SK-N-SH treated with all-trans-retinoic acid at 6 μM for 48 hours (cell line): ENCODE measurements at regions not wholly inside any gene's neighbourhood (a gene's known extent, or its start where the extent isn't known, plus 50 kb on each side); places are given as distances from the start of the nearest gene placed in this dataset.
"Not testable (repeated sequence)": the region's sequence is repeated elsewhere in the genome, so short reads cannot be mapped to it uniquely, and the experiment has no call there.

Source experiments
- ATAC-seq: fragments of 200-7000 bp; cut with Tn5 transposase; 3 replicates; pipeline ENCODE4 v1.9.1; 2020; ENCODE audit warnings: mild to moderate bottlenecking, moderate library complexity
- ARNTL ChIP-seq: fragments of 450-650 bp; formaldehyde crosslinking; IDR thresholded peaks from 2 replicates; pipeline ENCODE4 v1.5.0; 2020; ENCODE audit warnings: low read depth, mild to moderate bottlenecking, moderate library complexity, borderline replicate concordance
- BACH2 ChIP-seq: fragments of 250-450 bp; sonication (Bioruptor Pico); IDR thresholded peaks from 2 replicates; pipeline ENCODE4 v1.9.0; 2021; ENCODE audit warnings: mild to moderate bottlenecking, borderline replicate concordance
- CREB5 ChIP-seq: fragments of 250-450 bp; sonication (Bioruptor Pico); IDR thresholded peaks from 2 replicates; pipeline ENCODE4 v1.5.1; 2020; ENCODE audit warnings: low read depth, mild to moderate bottlenecking, moderate library complexity
- CSRNP3 ChIP-seq: fragments of 250-450 bp; sonication (Bioruptor Pico); IDR thresholded peaks from 2 replicates; pipeline ENCODE4 v1.5.1; 2021; ENCODE audit warnings: mild to moderate bottlenecking, moderate library complexity
- ESRRG ChIP-seq: fragments of 250-450 bp; sonication (Bioruptor Pico); IDR thresholded peaks from 2 replicates; pipeline ENCODE4 v1.6.1; 2021; ENCODE audit warnings: mild to moderate bottlenecking
- GLIS3 ChIP-seq: fragments of 250-450 bp; sonication (Bioruptor Pico); IDR thresholded peaks from 2 replicates; pipeline ENCODE4 v1.5.0; 2020; ENCODE audit warnings: mild to moderate bottlenecking, moderate library complexity
- OSR1 ChIP-seq: fragments of 250-450 bp; sonication (Bioruptor Pico); IDR thresholded peaks from 2 replicates; pipeline ENCODE4 v1.8.0; 2022; ENCODE audit warnings: moderate library complexity, mild to moderate bottlenecking, inconsistent platforms
- PATZ1 ChIP-seq: fragments of 250-450 bp; sonication (Bioruptor Pico); IDR thresholded peaks from 2 replicates; pipeline ENCODE4 v1.8.0; 2020; ENCODE audit warnings: mild to moderate bottlenecking, moderate library complexity, borderline replicate concordance
- POU6F1 ChIP-seq: fragments of 250-450 bp; sonication (Bioruptor Pico); IDR thresholded peaks from 2 replicates; pipeline ENCODE4 v1.8.0; 2021; ENCODE audit warnings: low read depth, mild to moderate bottlenecking, moderate library complexity, borderline replicate concordance
- PPARA ChIP-seq: fragments of 250-450 bp; sonication (Bioruptor Pico); IDR thresholded peaks from 2 replicates; pipeline ENCODE4 v1.5.0; 2020; ENCODE audit warnings: mild to moderate bottlenecking, borderline replicate concordance
- RARB ChIP-seq: fragments of 250-450 bp; sonication (Bioruptor Pico); IDR thresholded peaks from 2 replicates; pipeline ENCODE4 v1.8.0; 2021; ENCODE audit warnings: mild to moderate bottlenecking, moderate library complexity
- SNAI2 ChIP-seq: fragments of 250-450 bp; sonication (Bioruptor Pico); IDR thresholded peaks from 2 replicates; pipeline ENCODE4 v1.5.0; 2020; ENCODE audit warnings: mild to moderate bottlenecking, moderate library complexity
- TCF4 ChIP-seq: fragments of 250-450 bp; sonication (Bioruptor Pico); IDR thresholded peaks from 2 replicates; pipeline ENCODE4 v1.8.0; 2021; ENCODE audit warnings: mild to moderate bottlenecking, moderate library complexity, borderline replicate concordance
- ZC3H10 ChIP-seq: fragments of 250-450 bp; sonication (Bioruptor Pico); IDR thresholded peaks from 2 replicates; pipeline ENCODE4 v1.5.1; 2021; ENCODE audit warnings: mild to moderate bottlenecking, moderate library complexity
- ZFP3 ChIP-seq: fragments of 250-450 bp; sonication (Bioruptor Pico); IDR thresholded peaks from 2 replicates; pipeline ENCODE4 v1.5.0; 2020; ENCODE audit warnings: mild to moderate bottlenecking, moderate library complexity
- ZNF565 ChIP-seq: fragments of 450-650 bp; formaldehyde crosslinking; conservative IDR thresholded peaks from 2 replicates; pipeline ENCODE4 v1.5.0; 2020; ENCODE audit warnings: low read depth, mild to moderate bottlenecking, moderate library complexity
- ZNF70 ChIP-seq: fragments of 450-650 bp; formaldehyde crosslinking; IDR thresholded peaks from 2 replicates; pipeline ENCODE4 v1.5.0; 2020; ENCODE audit warnings: mild to moderate bottlenecking, moderate library complexity
- ZNF8 ChIP-seq: fragments of 450-650 bp; formaldehyde crosslinking; IDR thresholded peaks from 2 replicates; pipeline ENCODE4 v1.5.0; 2020; ENCODE audit warnings: mild to moderate bottlenecking, moderate library complexity

GRCh38 chr5:100654895-100655294, 119.7 kb downstream of the FAM174A start:
- ATAC-seq, result no peak
- TF ChIP-seq PPARA (CRISPR knock-in tag) (no peak), GLIS3 (CRISPR knock-in tag) (no peak), ARNTL (CRISPR knock-in tag) (no peak), OSR1 (CRISPR knock-in tag) (no peak), CSRNP3 (CRISPR knock-in tag) (no peak), ESRRG (no peak)

- ATAC-seq, result not testable (repeated sequence)
Observed at GRCh38 chr5:100656771-100657170, 121.6 kb downstream of the FAM174A start.

GRCh38 chr5:100659080-100659795, 124.1 kb downstream of the FAM174A start:
- no peak for ATAC-seq

GRCh38 chr5:100664140-100664539, 129.0 kb downstream of the FAM174A start:
- no peak for TF ChIP-seq CREB5 (CRISPR knock-in tag)
- TF ChIP-seq PATZ1 (CRISPR knock-in tag), result no peak
- no peak for TF ChIP-seq ZFP3 (CRISPR knock-in tag)
- no peak for TF ChIP-seq BACH2 (CRISPR knock-in tag)
- no peak for TF ChIP-seq ZNF8
- TF ChIP-seq SNAI2 (CRISPR knock-in tag), result no peak
- no peak for TF ChIP-seq ESRRG
- TF ChIP-seq TCF4 (CRISPR knock-in tag), result no peak
- no peak for TF ChIP-seq GLIS3 (CRISPR knock-in tag)
- no peak for TF ChIP-seq PPARA (CRISPR knock-in tag)
- ATAC-seq, result no peak

More at GRCh38 chr5:100659080-100659795, 124.1 kb downstream of the FAM174A start:
- TF ChIP-seq ZNF565 (CRISPR knock-in tag) (no peak), ZNF8 (no peak), ZNF70 (CRISPR knock-in tag) (no peak), RARB (CRISPR knock-in tag) (no peak), ZC3H10 (CRISPR knock-in tag) (no peak), POU6F1 (CRISPR knock-in tag) (no peak), PPARA (CRISPR knock-in tag) (no peak), CSRNP3 (CRISPR knock-in tag) (no peak), ZFP3 (CRISPR knock-in tag) (no peak), CREB5 (CRISPR knock-in tag) (no peak), SNAI2 (CRISPR knock-in tag) (no peak)
